Hepatocyte (in vitro differentiated cells): ENCODE measurements at regions not wholly inside any gene's neighbourhood (a gene's known extent, or its start where the extent isn't known, plus 50 kb on each side); places are given as distances from the start of the nearest gene placed in this dataset.

Source experiments
- DNase-seq: peaks from one replicate; pipeline ENCODE4 v3.0.0-alpha.2; 2016; ENCODE audit warnings: low spot score
- H2AFZ ChIP-seq: fragments of 200-600 bp; sonication (generic); 2 replicates; pipeline ENCODE4 v1.6.0; 2016; ENCODE audit warnings: antibody characterized with exemption, mild to moderate bottlenecking
- H3K27ac ChIP-seq: fragments of 200-600 bp; sonication (generic); 2 replicates; pipeline ENCODE4 v1.5.1; 2016; ENCODE audit warnings: mild to moderate bottlenecking
- H3K27me3 ChIP-seq: fragments of 200-600 bp; sonication (generic); 2 replicates; pipeline ENCODE4 v1.6.1; 2016
- H3K36me3 ChIP-seq: fragments of 200-600 bp; sonication (generic); replicated peaks from 2 replicates; pipeline ENCODE4 v1.5.1; 2016; ENCODE audit warnings: low read depth; ENCODE audit not compliant: insufficient read depth
- H3K4me1 ChIP-seq: fragments of 200-600 bp; sonication (generic); 2 replicates; pipeline ENCODE4 v1.5.1; 2016; ENCODE audit warnings: mild to moderate bottlenecking, moderate library complexity; ENCODE audit not compliant: insufficient read depth
- H3K4me2 ChIP-seq: fragments of 200-600 bp; sonication (generic); 2 replicates; pipeline ENCODE4 v1.6.0; 2016
- H3K4me3 ChIP-seq: fragments of 200-600 bp; sonication (generic); 2 replicates; pipeline ENCODE4 v1.5.1; 2016; ENCODE audit warnings: mild to moderate bottlenecking
- H3K79me2 ChIP-seq: fragments of 200-600 bp; sonication (generic); 2 replicates; pipeline ENCODE4 v1.6.0; 2017; ENCODE audit warnings: mild to moderate bottlenecking
- H3K9me2 ChIP-seq: fragments of 200-600 bp; sonication (generic); replicated peaks from 2 replicates; pipeline ENCODE4 v1.6.0; 2017; ENCODE audit warnings: mild to moderate bottlenecking; ENCODE audit not compliant: insufficient read depth
- H3K9me3 ChIP-seq: fragments of 200-600 bp; sonication (generic); 2 replicates; pipeline ENCODE4 v1.5.1; 2016; ENCODE audit warnings: low read depth, mild to moderate bottlenecking
- H4K20me1 ChIP-seq: fragments of 200-600 bp; sonication (generic); 2 replicates; pipeline ENCODE4 v1.6.0; 2016; ENCODE audit warnings: mild to moderate bottlenecking; ENCODE audit not compliant: insufficient read depth, poor library complexity, severe bottlenecking
- EZH2 ChIP-seq: fragments of 200-600 bp; sonication (generic); IDR thresholded peaks from 2 replicates; pipeline ENCODE4 v1.6.1; 2016; ENCODE audit warnings: antibody characterized with exemption, mild to moderate bottlenecking, borderline replicate concordance
- EZH2phosphoT487 ChIP-seq: fragments of 200-600 bp; sonication (generic); IDR thresholded peaks from one replicate; pipeline ENCODE4 v1.6.1; 2018; ENCODE audit warnings: antibody characterized with exemption, mild to moderate bottlenecking, low read depth, moderate library complexity; ENCODE audit not compliant: unreplicated experiment, severe bottlenecking
- WGBS: methylation state at CpG from one replicate; pipeline ENCODE4 v1.1.6; 2016; ENCODE audit warnings: low lambda C conversion rate; ENCODE audit errors: missing lambda C conversion rate; 5-methylcytosine and 5-hydroxymethylcytosine counted together
- TF ChIP-seq, protein P1 (sequence below): fragments of 200-600 bp; sonication (generic); IDR thresholded peaks from 2 replicates; pipeline ENCODE4 v1.5.1; 2016; ENCODE audit warnings: antibody characterized with exemption, mild to moderate bottlenecking; ENCODE audit not compliant: poor library complexity

DNA sequence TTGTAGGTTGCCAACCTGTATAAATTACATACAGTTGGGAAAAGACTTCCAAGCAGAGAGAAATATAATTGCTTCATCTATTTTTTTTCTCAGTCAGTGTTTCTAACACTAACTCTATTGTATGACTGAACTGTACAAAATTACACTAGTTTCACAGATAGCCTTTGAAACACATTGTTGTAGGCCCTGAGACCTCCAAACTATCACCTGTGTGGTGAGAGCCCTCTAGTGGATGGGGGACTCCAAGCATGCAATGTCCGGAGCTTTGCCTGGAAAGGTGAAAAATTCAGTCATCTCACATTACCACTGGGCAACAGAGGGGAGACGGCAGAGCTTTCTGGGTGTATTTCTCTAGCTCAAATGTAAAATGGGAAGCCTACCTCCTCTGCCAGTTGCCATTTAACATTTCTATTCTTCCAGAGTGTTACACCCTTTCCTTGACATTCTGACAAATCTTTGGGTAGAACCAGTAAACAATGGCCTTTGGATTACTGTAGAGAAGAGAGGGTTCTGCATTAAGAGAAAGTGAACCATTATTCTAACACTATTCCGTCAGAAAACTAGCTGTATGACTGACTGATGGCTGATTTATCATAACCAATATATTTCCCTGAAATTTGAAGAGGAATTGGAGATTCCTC lies 212.2 kb downstream of the LYPLAL1 start:
- H2AFZ ChIP-seq = no peak overlapping the region
- no peaks in the 10 kb centered on the region for H3K9me3 ChIP-seq
- TF ChIP-seq, protein P1, sequence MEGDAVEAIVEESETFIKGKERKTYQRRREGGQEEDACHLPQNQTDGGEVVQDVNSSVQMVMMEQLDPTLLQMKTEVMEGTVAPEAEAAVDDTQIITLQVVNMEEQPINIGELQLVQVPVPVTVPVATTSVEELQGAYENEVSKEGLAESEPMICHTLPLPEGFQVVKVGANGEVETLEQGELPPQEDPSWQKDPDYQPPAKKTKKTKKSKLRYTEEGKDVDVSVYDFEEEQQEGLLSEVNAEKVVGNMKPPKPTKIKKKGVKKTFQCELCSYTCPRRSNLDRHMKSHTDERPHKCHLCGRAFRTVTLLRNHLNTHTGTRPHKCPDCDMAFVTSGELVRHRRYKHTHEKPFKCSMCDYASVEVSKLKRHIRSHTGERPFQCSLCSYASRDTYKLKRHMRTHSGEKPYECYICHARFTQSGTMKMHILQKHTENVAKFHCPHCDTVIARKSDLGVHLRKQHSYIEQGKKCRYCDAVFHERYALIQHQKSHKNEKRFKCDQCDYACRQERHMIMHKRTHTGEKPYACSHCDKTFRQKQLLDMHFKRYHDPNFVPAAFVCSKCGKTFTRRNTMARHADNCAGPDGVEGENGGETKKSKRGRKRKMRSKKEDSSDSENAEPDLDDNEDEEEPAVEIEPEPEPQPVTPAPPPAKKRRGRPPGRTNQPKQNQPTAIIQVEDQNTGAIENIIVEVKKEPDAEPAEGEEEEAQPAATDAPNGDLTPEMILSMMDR = peak; percentile 64
- TF ChIP-seq EZH2 = no peak
- H3K36me3 ChIP-seq = no peaks in the 10 kb centered on the region
- 64% methylated on average over 3 of the region's 3 CpGs for WGBS
- no peaks in the 10 kb centered on the region for H3K79me2 ChIP-seq
- H3K27me3 ChIP-seq = no peaks in the 10 kb centered on the region
- no peak overlapping the region for H3K4me3 ChIP-seq
- no peaks in the 10 kb centered on the region for H3K9me2 ChIP-seq
- no peaks in the 10 kb centered on the region for H3K4me1 ChIP-seq
- H3K27ac ChIP-seq = no peak overlapping the region
- no peaks in the 10 kb centered on the region for H4K20me1 ChIP-seq
- DNase-seq = peak; percentile 66
- H3K4me2 ChIP-seq = no peak overlapping the region

DNA sequence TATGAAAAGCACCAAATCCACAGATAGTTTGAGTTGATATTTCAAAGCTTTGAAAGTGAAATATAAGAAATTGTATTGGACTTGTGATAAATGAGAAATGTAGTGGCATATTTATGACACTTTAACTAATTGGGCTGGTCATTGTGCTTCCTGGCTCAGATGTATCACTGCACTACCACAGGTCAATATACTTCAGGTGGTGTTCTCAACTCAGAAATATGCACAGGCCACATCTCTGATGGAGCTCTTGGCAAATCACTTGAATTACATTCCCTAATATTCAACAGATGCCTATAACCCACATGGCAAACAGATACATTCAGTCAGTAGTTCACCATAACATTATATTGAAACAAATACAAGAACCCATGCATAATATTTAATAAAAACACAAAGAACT lies 209.6 kb downstream of the LYPLAL1 start:
- Histone ChIP-seq H3K79me2 (no peaks in the 10 kb centered on the region), H3K27ac (no peak overlapping the region), H3K4me1 (no peaks in the 10 kb centered on the region), H3K4me3 (no peak overlapping the region), H3K27me3 (no peaks in the 10 kb centered on the region), H3K9me3 (no peaks in the 10 kb centered on the region), H4K20me1 (no peaks in the 10 kb centered on the region), H3K9me2 (no peaks in the 10 kb centered on the region), H3K4me2 (no peak overlapping the region), H2AFZ (no peak overlapping the region), H3K36me3 (no peaks in the 10 kb centered on the region)
- TF ChIP-seq EZH2phosphoT487 (no peak), EZH2 (no peak)
- TF ChIP-seq, protein P1 = no peak
- DNase-seq = no peak

DNA sequence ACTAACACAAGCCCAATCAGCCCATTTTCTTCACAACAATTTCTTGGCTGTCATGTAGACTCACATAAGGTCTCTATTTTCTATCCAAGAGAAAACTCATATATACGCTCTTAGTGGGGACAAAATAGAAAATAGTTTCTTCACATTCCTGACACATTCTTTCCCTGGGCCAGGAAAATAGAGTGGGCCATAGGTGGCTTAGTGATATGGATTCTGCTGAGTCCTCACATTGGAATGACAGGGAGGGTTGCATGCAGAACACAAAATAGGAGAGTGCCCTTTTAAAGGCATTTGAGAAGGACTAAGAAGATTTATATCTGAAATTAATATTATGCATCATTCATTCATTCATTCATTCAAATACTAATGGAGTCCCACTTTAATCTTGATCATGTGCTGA lies 207.7 kb downstream of the LYPLAL1 start:
- TF ChIP-seq, protein P1 = no peak
- TF ChIP-seq EZH2phosphoT487 = no peak
- TF ChIP-seq EZH2 = no peak
- no peaks in the 10 kb centered on the region for H4K20me1 ChIP-seq
- no peak for DNase-seq
- no peaks in the 10 kb centered on the region for H3K27me3 ChIP-seq
- H2AFZ ChIP-seq = no peak overlapping the region
- H3K4me1 ChIP-seq = no peaks in the 10 kb centered on the region
- H3K79me2 ChIP-seq = no peaks in the 10 kb centered on the region
- no peak overlapping the region for H3K4me3 ChIP-seq
- no peak overlapping the region for H3K27ac ChIP-seq
- no peaks in the 10 kb centered on the region for H3K9me2 ChIP-seq
- no peaks in the 10 kb centered on the region for H3K36me3 ChIP-seq
- H3K9me3 ChIP-seq = no peaks in the 10 kb centered on the region
- 94% methylated on average over 1 of the region's 1 CpG for WGBS
- H3K4me2 ChIP-seq = no peak overlapping the region

DNA sequence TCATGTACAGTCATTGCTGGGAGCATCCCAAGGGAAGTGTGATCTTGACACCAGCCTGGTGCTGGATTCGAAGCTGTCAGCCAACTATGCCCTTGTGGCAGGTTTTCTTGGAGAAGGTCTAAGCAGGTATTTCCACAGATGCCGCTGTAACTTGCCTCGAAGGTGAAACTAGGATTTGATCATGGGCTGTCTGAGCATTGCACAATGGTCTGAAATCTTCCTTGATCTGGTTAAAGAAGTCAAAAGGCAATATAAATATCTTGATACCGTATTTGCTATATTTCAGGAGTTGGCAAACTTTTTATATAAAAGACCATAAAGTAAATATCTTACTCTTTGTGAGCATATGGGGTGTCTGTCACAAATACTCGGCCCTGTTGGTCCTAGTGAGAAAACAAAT lies 206.8 kb downstream of the LYPLAL1 start:
- H3K9me2 ChIP-seq = no peaks in the 10 kb centered on the region
- no peak overlapping the region for H3K27ac ChIP-seq
- no peak for DNase-seq
- no peaks in the 10 kb centered on the region for H3K4me1 ChIP-seq
- no peak overlapping the region for H3K4me2 ChIP-seq
- no peak overlapping the region for H3K4me3 ChIP-seq
- H3K36me3 ChIP-seq = no peaks in the 10 kb centered on the region
- 87% methylated on average over 5 of the region's 5 CpGs for WGBS
- H3K27me3 ChIP-seq = no peaks in the 10 kb centered on the region
- H4K20me1 ChIP-seq = no peaks in the 10 kb centered on the region
- TF ChIP-seq EZH2 (no peak), EZH2phosphoT487 (no peak)
- TF ChIP-seq, protein P1 = no peak
- H3K79me2 ChIP-seq = no peaks in the 10 kb centered on the region
- no peak overlapping the region for H2AFZ ChIP-seq
- no peaks in the 10 kb centered on the region for H3K9me3 ChIP-seq
